IPS DF 6.9 (cell line): ENCODE measurements at regions not wholly inside any gene's neighbourhood (a gene's known extent, or its start where the extent isn't known, plus 50 kb on each side); places are given as distances from the start of the nearest gene placed in this dataset.
A peak's percentile ranks its signal among the peaks of the same experiment; 100 is the strongest.

Experiments
- DNase-seq: peaks from one replicate; pipeline ENCODE4 v3.0.0-alpha.2; 2013; ENCODE audit warnings: low read depth, low spot score
- H3K27ac ChIP-seq: one replicate; pipeline ENCODE4 v1.5.1; 2013; ENCODE audit warnings: low read length, control low read depth
- H3K27me3 ChIP-seq: 2 replicates; pipeline ENCODE4 v1.6.1; 2013; ENCODE audit warnings: mild to moderate bottlenecking, low read length; ENCODE audit not compliant: control insufficient read depth, insufficient read depth
- H3K36me3 ChIP-seq: 2 replicates; pipeline ENCODE4 v1.6.1; 2013; ENCODE audit warnings: low read length; ENCODE audit not compliant: control insufficient read depth, insufficient read depth
- H3K4me1 ChIP-seq: 2 replicates; pipeline ENCODE4 v1.6.1; 2013; ENCODE audit warnings: low read length; ENCODE audit not compliant: control insufficient read depth, insufficient read depth
- H3K4me3 ChIP-seq: 2 replicates; pipeline ENCODE4 v1.5.1; 2013; ENCODE audit warnings: mild to moderate bottlenecking, low read length
- H3K9me3 ChIP-seq: 2 replicates; pipeline ENCODE4 v1.6.1; 2013; ENCODE audit warnings: low read length, inconsistent platforms; ENCODE audit not compliant: control insufficient read depth, insufficient read depth
- WGBS: extraction: QIAGEN DNeasy Blood & Tissue Kit; methylation state at CpG from one replicate; pipeline ENCODE4 v1.1.7; 2013; ENCODE audit warnings: mixed read lengths, missing lambda C conversion rate; ENCODE audit not compliant: insufficient read length, insufficient coverage; 5-methylcytosine and 5-hydroxymethylcytosine counted together

DNA sequence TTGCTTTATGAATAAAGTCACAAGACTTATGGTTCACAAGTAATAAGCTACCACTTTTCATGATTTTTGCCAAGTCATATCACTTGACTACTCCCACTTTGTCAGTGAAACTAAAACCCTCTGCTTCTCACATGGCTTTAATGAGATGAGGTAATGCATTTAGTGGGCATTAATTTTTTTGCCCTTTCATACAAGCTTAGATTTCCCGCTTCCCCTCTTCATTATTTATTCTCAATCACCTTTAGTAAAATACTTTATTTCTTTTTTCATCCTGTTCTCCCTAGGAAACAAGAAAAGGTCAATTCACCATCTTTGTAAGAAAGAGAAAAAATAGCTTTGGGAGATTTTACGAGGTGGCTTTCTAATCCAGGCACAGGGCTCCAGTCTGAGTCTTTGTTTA is 109.6 kb upstream of the STARD3NL start:
- 100% methylated on average over 1 of the region's 2 CpGs for WGBS
- Histone ChIP-seq H3K9me3 (no peaks in the 10 kb centered on the region), H3K4me3 (no peak overlapping the region), H3K4me1 (no peaks in the 10 kb centered on the region; the same call in 1 of the 2 replicates), H3K27me3 (no peaks in the 10 kb centered on the region), H3K36me3 (no peaks in the 10 kb centered on the region), H3K27ac (no peak overlapping the region)
- DNase-seq: no peak

DNA sequence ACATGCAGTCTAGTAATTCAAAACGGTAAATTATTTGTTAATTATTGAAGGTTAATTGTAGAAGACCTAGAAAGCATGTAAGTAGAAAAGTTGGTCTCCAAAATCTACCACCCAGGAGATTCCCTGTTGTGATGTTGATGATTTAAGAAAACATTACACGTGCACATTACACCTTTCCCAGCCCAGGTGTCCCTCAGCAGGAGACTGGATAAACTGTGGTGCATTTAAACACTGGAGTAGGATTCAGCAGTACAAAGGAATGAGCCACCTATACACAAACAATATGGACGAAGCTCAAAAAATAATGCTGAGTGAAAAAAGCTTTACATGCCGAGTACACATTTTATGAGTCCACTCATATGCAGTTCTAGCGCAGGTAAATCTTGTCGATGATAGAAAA is 109.0 kb upstream of the STARD3NL start:
- H3K4me1 ChIP-seq: no peaks in the 10 kb centered on the region; the same call in 1 of the 2 replicates
- DNase-seq: no peak
- H3K27me3 ChIP-seq: no peaks in the 10 kb centered on the region
- H3K27ac ChIP-seq: no peak overlapping the region
- H3K4me3 ChIP-seq: no peak overlapping the region
- H3K36me3 ChIP-seq: no peaks in the 10 kb centered on the region
- no peaks in the 10 kb centered on the region for H3K9me3 ChIP-seq
- WGBS: no CpG with 5 or more reads among the region's 6 CpGs

DNA sequence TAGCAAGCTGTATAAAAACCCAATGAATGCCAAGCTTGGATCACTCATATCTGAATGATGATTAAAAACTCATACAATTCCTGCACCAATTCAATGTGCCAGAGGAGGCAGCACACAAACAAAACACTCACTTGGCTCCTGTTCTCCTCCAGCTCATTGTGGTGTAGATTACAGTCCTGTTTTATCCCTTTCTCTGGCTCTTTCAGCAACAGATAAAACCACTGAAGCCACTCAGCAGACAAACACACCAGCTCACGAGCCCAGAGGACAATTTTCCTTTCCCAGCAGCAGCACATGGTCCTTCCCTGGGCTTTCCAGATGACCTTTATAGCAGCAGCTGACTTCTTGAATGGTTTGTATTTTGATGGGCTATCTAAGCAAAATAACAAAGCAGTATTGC is 107.3 kb upstream of the STARD3NL start:
- WGBS: no CpG with 5 or more reads among the region's 1 CpG
- Histone ChIP-seq H3K9me3 (no peaks in the 10 kb centered on the region), H3K27me3 (no peaks in the 10 kb centered on the region), H3K4me3 (no peak overlapping the region), H3K36me3 (no peaks in the 10 kb centered on the region), H3K27ac (no peak overlapping the region), H3K4me1 (no peaks in the 10 kb centered on the region; the same call in 1 of the 2 replicates)
- peak; percentile 33 for DNase-seq

DNA sequence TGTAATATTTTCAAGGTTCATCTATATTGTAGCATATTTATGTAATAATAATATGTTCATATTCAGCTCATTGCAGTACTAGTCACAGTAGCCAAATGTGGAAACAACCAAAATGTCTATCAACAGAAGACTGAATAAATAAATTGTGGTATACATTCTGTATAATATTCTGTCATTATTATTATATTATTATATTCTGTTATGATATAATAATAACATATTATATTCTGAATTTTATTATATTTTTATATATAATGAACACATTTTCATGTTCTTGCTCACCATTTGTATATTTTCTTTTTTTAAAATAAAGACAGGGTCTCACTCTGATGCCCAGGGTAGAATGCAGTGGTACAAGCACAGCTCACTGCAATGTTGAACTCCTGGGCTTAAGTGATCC is 91.2 kb upstream of the STARD3NL start:
- Histone ChIP-seq H3K36me3 (no peaks in the 10 kb centered on the region), H3K27ac (no peak overlapping the region), H3K9me3 (no peaks in the 10 kb centered on the region), H3K4me3 (no peak overlapping the region), H3K27me3 (no peaks in the 10 kb centered on the region), H3K4me1 (no peaks in the 10 kb centered on the region)
- DNase-seq: no peak

DNA sequence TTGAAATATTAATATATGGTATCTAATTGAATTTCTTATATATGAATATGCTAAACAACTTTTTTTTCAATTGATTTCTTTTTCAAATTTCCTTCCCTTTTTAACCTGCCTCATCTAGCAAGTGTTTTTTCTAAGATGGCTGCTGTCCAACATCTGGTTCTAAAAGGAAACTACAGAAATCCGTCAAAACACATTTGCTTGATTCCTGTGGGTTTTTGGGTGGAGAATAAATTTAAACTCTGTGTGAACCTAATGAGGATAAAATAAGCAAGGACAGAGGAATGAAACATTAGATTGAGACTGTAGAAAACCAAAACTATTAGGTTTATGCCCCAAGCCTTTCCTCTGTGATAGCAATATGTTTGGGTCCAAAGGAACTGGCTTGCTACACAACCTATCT is 75.5 kb upstream of the STARD3NL start:
- H3K36me3 ChIP-seq: no peaks in the 10 kb centered on the region
- no peaks in the 10 kb centered on the region for H3K4me1 ChIP-seq
- no peaks in the 10 kb centered on the region for H3K27me3 ChIP-seq
- no CpG with 5 or more reads among the region's 1 CpG for WGBS
- H3K9me3 ChIP-seq: peaks cover 1% of the 10 kb centered on the region; the same call in 1 of the 2 replicates
- DNase-seq: no peak
- no peak overlapping the region for H3K27ac ChIP-seq
- no peak overlapping the region for H3K4me3 ChIP-seq

DNA sequence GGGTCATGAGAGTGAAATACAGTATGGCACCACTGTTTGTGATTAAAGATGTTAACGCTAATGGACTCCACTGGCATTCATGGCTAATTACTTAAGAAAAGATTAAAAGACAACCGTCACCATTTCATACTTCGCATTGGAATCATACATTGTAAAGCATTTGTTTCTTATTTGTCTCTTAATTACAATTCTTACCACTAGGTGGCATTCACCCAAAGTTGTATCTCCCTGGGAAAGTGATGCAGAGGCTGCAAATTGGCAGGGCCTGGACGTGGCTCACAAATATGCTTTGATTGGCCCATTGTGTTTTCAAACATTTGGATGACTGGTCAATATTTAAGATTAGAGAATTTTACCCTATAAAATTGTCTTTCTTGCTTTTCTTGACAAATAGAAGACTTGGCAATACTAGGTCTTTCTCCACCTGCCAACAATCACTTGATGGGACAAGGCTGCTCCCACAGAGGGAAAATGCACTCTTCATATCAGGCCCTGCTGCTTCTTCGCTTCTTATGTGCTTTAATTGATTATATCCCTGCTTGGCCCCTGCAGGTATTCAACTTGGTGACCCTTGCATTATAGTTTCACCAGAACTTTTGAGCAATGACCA is 72.1 kb upstream of the STARD3NL start:
- no CpG with 5 or more reads among the region's 5 CpGs for WGBS
- H3K4me1 ChIP-seq: no peaks in the 10 kb centered on the region
- H3K36me3 ChIP-seq: no peaks in the 10 kb centered on the region
- H3K4me3 ChIP-seq: no peak overlapping the region
- no peaks in the 10 kb centered on the region for H3K27me3 ChIP-seq
- DNase-seq: no peak
- no peak overlapping the region for H3K27ac ChIP-seq
- no peaks in the 10 kb centered on the region for H3K9me3 ChIP-seq

DNA sequence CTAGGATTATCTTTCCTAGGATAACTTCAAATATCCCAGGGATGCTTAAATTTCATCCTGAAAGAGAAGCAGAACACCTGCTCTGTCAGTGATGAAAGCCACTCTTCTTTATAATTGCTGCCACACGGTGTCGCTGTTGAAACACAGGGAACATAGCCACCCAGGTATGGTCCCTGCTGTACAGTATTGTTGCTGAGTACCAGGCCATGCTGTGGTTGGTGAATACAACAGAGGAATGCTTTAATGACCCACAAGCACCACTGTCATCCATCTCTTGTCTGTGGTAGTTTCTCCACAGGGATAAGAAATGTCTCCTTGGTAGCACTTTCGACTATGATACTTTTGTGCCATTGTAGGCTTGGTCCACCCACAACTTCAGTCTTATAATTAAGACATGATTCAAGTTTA is 70.6 kb upstream of the STARD3NL start:
- DNase-seq: peak; percentile 33
- no CpG with 5 or more reads among the region's 3 CpGs for whole genome bisulfite sequencing
- Histone ChIP-seq H3K36me3 (no peaks in the 10 kb centered on the region), H3K4me3 (no peak overlapping the region), H3K27me3 (no peaks in the 10 kb centered on the region), H3K9me3 (no peaks in the 10 kb centered on the region), H3K4me1 (no peaks in the 10 kb centered on the region), H3K27ac (no peak overlapping the region)

DNA sequence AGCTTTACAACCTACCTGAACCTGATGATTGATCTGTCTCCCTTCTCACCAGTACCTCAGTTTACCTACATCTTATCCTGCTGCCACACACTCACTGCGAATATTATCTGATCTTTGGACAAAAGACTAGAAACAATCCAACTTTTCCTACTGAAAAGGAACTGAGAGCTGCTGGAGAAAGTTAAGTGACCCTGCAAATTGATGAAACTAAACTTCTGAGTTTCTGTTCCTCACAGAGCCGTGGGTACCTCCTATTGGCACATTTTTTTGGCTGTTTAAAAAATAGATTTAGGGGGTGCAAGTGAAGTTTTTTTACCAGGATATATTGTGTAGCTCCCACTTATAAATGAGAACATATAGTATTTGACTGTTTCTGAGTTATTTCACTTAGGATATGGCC is 66.0 kb upstream of the STARD3NL start:
- Histone ChIP-seq H3K4me1 (no peaks in the 10 kb centered on the region), H3K27ac (no peak overlapping the region), H3K9me3 (no peaks in the 10 kb centered on the region), H3K27me3 (no peaks in the 10 kb centered on the region), H3K4me3 (no peak overlapping the region), H3K36me3 (no peaks in the 10 kb centered on the region)
- DNase-seq: no peak
- WGBS: no CpG with 5 or more reads among the region's 2 CpGs

DNA sequence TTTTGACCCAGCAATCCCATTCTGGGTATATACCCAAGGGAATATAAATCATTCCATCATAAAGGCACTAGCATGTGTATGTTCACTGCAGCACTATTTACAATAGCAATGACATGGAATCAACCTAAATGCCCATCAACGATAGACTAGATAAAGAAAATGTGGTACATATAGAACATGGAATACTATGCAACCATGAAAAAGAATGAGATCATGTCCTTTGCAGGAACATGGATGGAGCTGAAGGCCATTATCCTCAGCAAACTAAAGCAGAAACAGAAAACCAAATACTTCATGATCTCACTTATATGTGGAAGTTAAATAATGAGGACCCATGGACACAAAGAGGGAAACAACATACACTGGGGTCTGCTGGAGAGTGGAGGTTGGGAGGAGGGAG is 58.0 kb upstream of the STARD3NL start:
- Histone ChIP-seq H3K27me3 (no peaks in the 10 kb centered on the region), H3K4me1 (no peaks in the 10 kb centered on the region), H3K36me3 (no peaks in the 10 kb centered on the region), H3K9me3 (no peaks in the 10 kb centered on the region), H3K4me3 (no peak overlapping the region), H3K27ac (no peak overlapping the region)
- WGBS: no CpG with 5 or more reads among the region's 1 CpG
- DNase-seq: no peak

DNA sequence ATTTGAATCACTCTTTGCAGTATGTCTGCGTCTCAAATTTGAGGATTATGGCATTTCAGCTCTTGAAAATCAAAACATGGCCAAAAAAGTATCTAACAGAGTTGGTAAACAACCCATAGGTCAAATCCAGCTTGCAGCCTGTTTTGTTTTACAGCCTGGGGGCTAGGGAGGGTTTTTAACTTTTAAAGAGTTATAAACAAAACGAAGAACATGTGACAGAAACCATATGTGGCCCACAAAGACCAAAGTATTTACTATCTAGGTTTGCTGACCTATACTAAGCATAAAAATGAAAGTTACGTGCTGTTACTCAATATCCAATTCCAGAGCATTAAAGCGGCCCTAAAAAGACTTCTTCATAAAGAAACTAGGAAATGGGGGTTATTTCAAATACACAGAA is 55.5 kb upstream of the STARD3NL start:
- Histone ChIP-seq H3K27ac (no peak overlapping the region), H3K9me3 (no peaks in the 10 kb centered on the region), H3K4me1 (no peaks in the 10 kb centered on the region), H3K36me3 (no peaks in the 10 kb centered on the region), H3K4me3 (no peak overlapping the region), H3K27me3 (no peaks in the 10 kb centered on the region)
- DNase-seq: no peak
- no CpG with 5 or more reads among the region's 4 CpGs for WGBS

DNA sequence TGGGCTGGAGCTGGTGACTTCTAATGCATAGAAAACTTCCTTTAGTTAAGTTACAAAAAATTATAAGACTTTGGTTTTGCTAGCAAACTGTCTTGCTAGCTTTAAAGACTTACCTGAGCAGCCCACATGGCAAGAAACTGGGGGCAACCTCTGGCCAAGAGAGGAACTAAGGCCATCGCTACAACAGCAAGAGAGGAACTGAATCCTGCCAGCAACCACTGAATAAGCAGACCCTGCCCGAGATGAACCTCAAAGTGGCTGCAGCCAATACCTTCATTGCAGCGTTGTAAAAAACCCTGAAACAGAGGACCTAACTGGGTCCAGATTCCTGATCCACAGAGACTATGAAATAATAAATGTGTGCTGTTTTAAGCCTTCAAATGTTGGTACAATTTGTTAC is 54.6 kb upstream of the STARD3NL start:
- H3K4me3 ChIP-seq: no peak overlapping the region
- no peak for DNase-seq
- no peaks in the 10 kb centered on the region for H3K27me3 ChIP-seq
- no peaks in the 10 kb centered on the region for H3K9me3 ChIP-seq
- no CpG with 5 or more reads among the region's 3 CpGs for WGBS
- H3K4me1 ChIP-seq: no peaks in the 10 kb centered on the region
- no peak overlapping the region for H3K27ac ChIP-seq
- no peaks in the 10 kb centered on the region for H3K36me3 ChIP-seq
